Activated T-helper 1 cell treated with anti-CD3 and anti-CD28 coated beads, Interleukin-12 subunit alpha, Interleukin-12 subunit beta, Interleukin-2, Interleukin-4 antibody, amounts not matched to agents 30 ng/mL and 10 ng/mL and 1 ng/mL, durations not matched to agents 14 hours and 24 hours and 36 hours (primary cell): ENCODE measurements at regions not wholly inside any gene's neighbourhood (a gene's known extent, or its start where the extent isn't known, plus 50 kb on each side); places are given as distances from the start of the nearest gene placed in this dataset.
"Not testable (repeated sequence)": the region's sequence is repeated elsewhere in the genome, so short reads cannot be mapped to it uniquely, and the experiment has no call there.

Experiments
- DNase-seq: peaks from one replicate; pipeline ENCODE4 v3.0.0; 2021; ENCODE audit warnings: low spot score
- H3K27ac Mint-ChIP-seq: one replicate; pipeline ENCODE4 v1.8.0; 2021; ENCODE audit warnings: mild to moderate bottlenecking, mixed read lengths
- H3K27me3 Mint-ChIP-seq: one replicate; pipeline ENCODE4 v1.8.0; 2022; ENCODE audit warnings: mild to moderate bottlenecking, moderate library complexity, mixed read lengths; ENCODE audit not compliant: insufficient read depth
- H3K36me3 Mint-ChIP-seq: one replicate; pipeline ENCODE4 v1.8.0; 2021; ENCODE audit warnings: low read depth, mixed read lengths
- H3K4me1 Mint-ChIP-seq: one replicate; pipeline ENCODE4 v1.8.0; 2021; ENCODE audit warnings: low read depth, mixed read lengths
- H3K4me3 Mint-ChIP-seq: one replicate; pipeline ENCODE4 v1.8.0; 2021; ENCODE audit warnings: mild to moderate bottlenecking, moderate library complexity, mixed read lengths
- H3K9me3 Mint-ChIP-seq: one replicate; pipeline ENCODE4 v1.8.0; 2021; ENCODE audit warnings: mixed read lengths
- intact Hi-C: fragments of 100-400 bp; cut with micrococcal nuclease; formaldehyde crosslinking; loops from one replicate; pipeline ENCODE4 v1.15.1; 2024

- no peaks in the 10 kb centered on the region for H3K4me1 Mint-ChIP-seq
- DNase-seq, result no peak
- H3K36me3 Mint-ChIP-seq, result no peaks in the 10 kb centered on the region
- no peak overlapping the region for H3K27ac Mint-ChIP-seq
- H3K4me3 Mint-ChIP-seq, result no peak overlapping the region
- intact Hi-C loops, result no loop called here
- no peaks in the 10 kb centered on the region for H3K27me3 Mint-ChIP-seq
- H3K9me3 Mint-ChIP-seq, result no peaks in the 10 kb centered on the region
Observed at GRCh38 chr2:193222454-193222853, 1027.7 kb upstream of the TMEFF2 start.

- Mint-ChIP-seq H3K36me3 (no peaks in the 10 kb centered on the region), H3K27me3 (no peaks in the 10 kb centered on the region), H3K27ac (no peak overlapping the region), H3K4me1 (no peaks in the 10 kb centered on the region), H3K4me3 (no peak overlapping the region), H3K9me3 (no peaks in the 10 kb centered on the region)
- DNase-seq, result no peak
- intact Hi-C loops, result no loop called here
Observed at GRCh38 chr2:193219413-193219812, 1024.7 kb upstream of the TMEFF2 start.

- Mint-ChIP-seq H3K27ac (no peak overlapping the region), H3K4me1 (no peaks in the 10 kb centered on the region), H3K9me3 (peaks cover 5% of the 10 kb centered on the region), H3K36me3 (no peaks in the 10 kb centered on the region), H3K4me3 (no peak overlapping the region), H3K27me3 (no peaks in the 10 kb centered on the region)
- DNase-seq, result no peak
- intact Hi-C loops, result no loop called here
Observed at GRCh38 chr2:193201583-193201982, 1006.9 kb upstream of the TMEFF2 start.

GRCh38 chr2:193199322-193199721 lies 1004.6 kb upstream of the TMEFF2 start:
- no peaks in the 10 kb centered on the region for H3K36me3 Mint-ChIP-seq
- no peak overlapping the region for H3K4me3 Mint-ChIP-seq
- intact Hi-C loops, result no loop called here
- H3K4me1 Mint-ChIP-seq, result no peaks in the 10 kb centered on the region
- H3K27ac Mint-ChIP-seq, result no peak overlapping the region
- DNase-seq, result no peak
- peaks cover 5% of the 10 kb centered on the region for H3K9me3 Mint-ChIP-seq
- H3K27me3 Mint-ChIP-seq, result no peaks in the 10 kb centered on the region

- H3K4me3 Mint-ChIP-seq, result no peak overlapping the region
- no peaks in the 10 kb centered on the region for H3K36me3 Mint-ChIP-seq
- intact Hi-C loops, result no loop called here
Observed at GRCh38 chr2:193187816-193188215, 993.1 kb upstream of the TMEFF2 start.

GRCh38 chr2:193170981-193171380 lies 976.2 kb upstream of the TMEFF2 start:
- H3K36me3 Mint-ChIP-seq, H3K4me1 Mint-ChIP-seq, intact Hi-C loops, H3K4me3 Mint-ChIP-seq, H3K9me3 Mint-ChIP-seq, H3K27ac Mint-ChIP-seq, H3K27me3 Mint-ChIP-seq, DNase-seq: not testable (repeated sequence)

More at GRCh38 chr2:193187816-193188215, 993.1 kb upstream of the TMEFF2 start:
- DNase-seq, result no peak
- Mint-ChIP-seq H3K4me1 (peaks cover 5% of the 10 kb centered on the region), H3K9me3 (no peaks in the 10 kb centered on the region), H3K27me3 (no peaks in the 10 kb centered on the region), H3K27ac (no peak overlapping the region)

DNA sequence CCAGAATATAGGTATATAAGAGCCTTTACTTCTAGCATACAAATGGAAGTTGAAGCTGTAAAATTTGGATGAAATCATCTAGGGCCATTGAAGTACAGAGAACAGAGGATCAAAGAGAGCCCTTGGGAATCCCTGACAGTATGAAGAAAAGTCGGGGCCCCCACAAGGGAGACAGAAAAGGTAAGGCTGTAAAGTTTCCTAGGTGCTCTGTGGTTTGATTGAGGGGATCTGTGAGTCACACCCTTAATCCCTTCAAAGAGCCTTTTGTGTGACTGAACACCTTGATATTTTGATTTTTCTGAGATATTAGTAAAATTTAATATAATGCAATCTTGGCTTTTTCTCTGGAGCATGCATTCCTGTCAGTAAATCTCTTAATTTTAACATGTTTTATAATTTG lies 961.7 kb upstream of the TMEFF2 start:
- Mint-ChIP-seq H3K4me3 (no peak overlapping the region), H3K9me3 (no peaks in the 10 kb centered on the region), H3K27ac (no peak overlapping the region), H3K36me3 (no peaks in the 10 kb centered on the region), H3K27me3 (no peaks in the 10 kb centered on the region), H3K4me1 (no peaks in the 10 kb centered on the region)
- DNase-seq, result no peak
- intact Hi-C loops, result no loop called here

- intact Hi-C loops, result no loop called here
- H3K36me3 Mint-ChIP-seq, result no peaks in the 10 kb centered on the region
- no peaks in the 10 kb centered on the region for H3K4me1 Mint-ChIP-seq
- H3K4me3 Mint-ChIP-seq, result no peak overlapping the region
- H3K9me3 Mint-ChIP-seq, result no peaks in the 10 kb centered on the region
- H3K27ac Mint-ChIP-seq, result no peak overlapping the region
- no peaks in the 10 kb centered on the region for H3K27me3 Mint-ChIP-seq
- DNase-seq, result no peak
Observed at GRCh38 chr2:193154076-193154475, 959.3 kb upstream of the TMEFF2 start.

DNA sequence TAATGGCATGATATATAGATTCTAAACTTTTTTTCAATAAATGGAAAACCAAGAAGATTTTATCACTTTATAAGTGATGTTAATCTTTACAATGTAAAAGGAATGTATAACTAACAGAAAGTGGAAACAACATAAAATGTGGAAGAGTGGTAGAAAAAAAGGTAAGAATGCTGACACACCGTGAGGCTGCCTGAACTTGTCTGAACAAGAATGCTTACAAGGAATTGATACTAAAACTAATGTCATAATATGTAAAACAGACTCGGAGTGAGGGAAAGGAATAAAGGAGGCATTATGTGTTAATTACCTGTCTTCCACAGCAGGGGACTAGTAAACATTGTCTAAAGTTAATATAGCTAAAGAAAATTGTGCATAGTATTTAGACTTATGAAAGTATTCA lies 958.8 kb upstream of the TMEFF2 start:
- intact Hi-C loops, result no loop called here
- no peak for DNase-seq
- H3K4me3 Mint-ChIP-seq, result no peak overlapping the region
- no peak overlapping the region for H3K27ac Mint-ChIP-seq
- no peaks in the 10 kb centered on the region for H3K36me3 Mint-ChIP-seq
- no peaks in the 10 kb centered on the region for H3K27me3 Mint-ChIP-seq
- H3K4me1 Mint-ChIP-seq, result no peaks in the 10 kb centered on the region
- no peaks in the 10 kb centered on the region for H3K9me3 Mint-ChIP-seq

DNA sequence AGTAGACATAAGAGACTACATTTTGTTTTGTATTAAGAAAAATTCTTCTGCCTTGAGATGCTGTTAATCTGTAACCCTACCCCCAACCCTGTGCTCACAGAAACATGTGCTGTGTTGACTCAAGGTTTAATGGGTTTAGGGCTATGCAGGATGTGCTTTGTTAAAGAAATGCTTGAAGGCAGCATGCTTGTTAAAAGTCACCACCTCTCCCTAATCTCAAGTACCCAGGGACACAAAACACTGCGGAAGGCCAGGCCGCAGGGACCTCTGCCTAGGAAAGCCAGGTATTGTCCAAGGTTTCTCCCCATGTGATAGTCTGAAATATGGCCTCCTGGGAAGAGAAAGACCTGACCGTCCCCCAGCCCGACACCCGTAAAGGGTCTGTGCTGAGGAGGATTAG lies 947.7 kb upstream of the TMEFF2 start:
- H3K9me3 Mint-ChIP-seq, intact Hi-C loops, H3K27me3 Mint-ChIP-seq: not testable (repeated sequence)

GRCh38 chr2:193141998-193142397 lies 947.3 kb upstream of the TMEFF2 start:
- no peaks in the 10 kb centered on the region for H3K36me3 Mint-ChIP-seq
- intact Hi-C loops, result no loop called here
- no peak overlapping the region for H3K27ac Mint-ChIP-seq
- DNase-seq, result no peak
- no peaks in the 10 kb centered on the region for H3K4me1 Mint-ChIP-seq
- H3K27me3 Mint-ChIP-seq, result peaks cover 1% of the 10 kb centered on the region
- H3K9me3 Mint-ChIP-seq, result no peaks in the 10 kb centered on the region
- H3K4me3 Mint-ChIP-seq, result no peak overlapping the region

More for the DNA sequence above, 947.7 kb upstream of the TMEFF2 start:
- DNase-seq, H3K36me3 Mint-ChIP-seq, H3K4me1 Mint-ChIP-seq, H3K4me3 Mint-ChIP-seq, H3K27ac Mint-ChIP-seq: not testable (repeated sequence)

DNA sequence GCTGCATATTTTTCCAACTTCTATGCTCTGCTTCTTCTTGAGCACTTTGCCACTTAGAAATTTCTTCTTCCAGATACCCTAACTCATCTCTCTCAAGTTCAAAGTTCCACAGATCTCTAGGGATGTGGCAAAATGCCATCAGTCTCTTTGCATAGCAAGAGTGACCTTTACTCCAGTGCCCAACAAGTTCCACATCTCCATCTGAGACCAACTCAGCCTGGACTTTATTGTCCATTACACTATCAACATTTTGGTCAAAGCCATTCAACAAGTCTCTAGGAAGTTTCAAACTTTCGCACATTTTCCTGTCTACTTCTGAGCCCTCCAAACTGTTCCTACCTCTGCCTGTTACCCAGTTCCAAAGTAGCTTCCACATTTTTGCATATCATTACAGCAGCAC lies 946.2 kb upstream of the TMEFF2 start:
- intact Hi-C loops, H3K9me3 Mint-ChIP-seq, H3K27me3 Mint-ChIP-seq, DNase-seq, H3K27ac Mint-ChIP-seq, H3K4me3 Mint-ChIP-seq, H3K36me3 Mint-ChIP-seq, H3K4me1 Mint-ChIP-seq: not testable (repeated sequence)

GRCh38 chr2:193124815-193125214 lies 930.1 kb upstream of the TMEFF2 start:
- Mint-ChIP-seq H3K4me1 (no peaks in the 10 kb centered on the region), H3K27ac (no peak overlapping the region), H3K36me3 (no peaks in the 10 kb centered on the region), H3K9me3 (no peaks in the 10 kb centered on the region), H3K27me3 (no peaks in the 10 kb centered on the region), H3K4me3 (no peak overlapping the region)
- intact Hi-C loops, result no loop called here
- DNase-seq, result no peak

- no peak for DNase-seq
Observed at GRCh38 chr2:193114827-193115226, 920.1 kb upstream of the TMEFF2 start.

More at GRCh38 chr2:193114827-193115226, 920.1 kb upstream of the TMEFF2 start:
- H3K4me1 Mint-ChIP-seq, result no peaks in the 10 kb centered on the region
- H3K27me3 Mint-ChIP-seq, result no peaks in the 10 kb centered on the region
- no peaks in the 10 kb centered on the region for H3K36me3 Mint-ChIP-seq
- no peak overlapping the region for H3K27ac Mint-ChIP-seq
- H3K9me3 Mint-ChIP-seq, result no peaks in the 10 kb centered on the region
- no peak overlapping the region for H3K4me3 Mint-ChIP-seq
- intact Hi-C loops, result no loop called here
